HepG2 (cell line): ENCODE measurements at regions not wholly inside any gene's neighbourhood (a gene's known extent, or its start where the extent isn't known, plus 50 kb on each side); places are given as distances from the start of the nearest gene placed in this dataset.

ENCODE experiments used
- ATAC-seq: fragments of 200-7000 bp; cut with Tn5 transposase; 3 replicates; pipeline ENCODE4 v1.9.1; 2020; ENCODE audit warnings: mild to moderate bottlenecking, moderate library complexity
- BruUV-seq: library from RNA; stranded (reverse); fragments of 400-500 nt; replicated peaks from 2 replicates; lab custom pipeline; 2021; lab: Mats Ljungman, UMichigan
- CTCF ChIA-PET: fragments of 300-600 bp; formaldehyde crosslinking; extraction: SDS; loops from one replicate; lab custom pipeline; 2021; ENCODE audit warnings: low total read pairs, inconsistent platforms, low intra/inter-chr PET ratio; lab: Yijun Ruan, JAX
- POLR2A ChIA-PET: fragments of 350-600 bp; sonication (Branson Sonifier 250); formaldehyde crosslinking; loops from one replicate; lab custom pipeline; 2020; ENCODE audit warnings: antibody characterized with exemption, inconsistent platforms; lab: Yijun Ruan, JAX
- DNase-seq: peaks from one replicate; pipeline ENCODE4 v3.0.0-alpha.2; 2015; ENCODE audit warnings: low spot score
- FAIRE-seq: peaks from 3 replicates; lab custom pipeline; 2011; peaks lifted over from hg19 to GRCh38; lab: Jason Lieb, UNC
- H2AFZ ChIP-seq: one replicate; pipeline ENCODE4 v1.6.1; 2011; ENCODE audit warnings: low read length, inconsistent platforms
- H3K27ac ChIP-seq: fragments of 300-600 bp; 3 replicates; pipeline ENCODE4 v1.8.0; 2011; ENCODE audit warnings: mixed run types, mild to moderate bottlenecking, mixed read lengths, low read length, inconsistent platforms; ENCODE audit not compliant: insufficient read depth; ENCODE audit errors: extremely low read length
- H3K27me3 ChIP-seq, 2 experiments: fragments of 200-600 bp in 1 of 2; 2 replicates in 1 of 2; 3 replicates in 1 of 2; pipeline versions ENCODE4 v1.6.0 to v1.8.0; 2011; ENCODE audit warnings: low read length in 2 of 2, mild to moderate bottlenecking in 2 of 2, moderate library complexity in 2 of 2, inconsistent platforms in 1 of 2; ENCODE audit not compliant: insufficient read depth in 2 of 2, control insufficient read depth in 1 of 2
- H3K36me3 ChIP-seq, 2 experiments: fragments of 200-600 bp in 1 of 2; replicated peaks in 1 of 2; 2 replicates in 1 of 2; 3 replicates in 1 of 2; pipeline versions ENCODE4 v1.5.1 to v1.8.0; 2011; ENCODE audit warnings: low read length in 2 of 2, inconsistent platforms in 1 of 2; ENCODE audit not compliant: insufficient read depth in 2 of 2, control insufficient read depth in 1 of 2
- H3K4me1 ChIP-seq: 2 replicates; pipeline ENCODE4 v1.5.1; 2012; ENCODE audit warnings: low read length, inconsistent platforms; ENCODE audit not compliant: insufficient read depth
- H3K4me2 ChIP-seq: 2 replicates; pipeline ENCODE4 v1.6.0; 2011; ENCODE audit warnings: low read depth, low read length, inconsistent platforms
- H3K4me3 ChIP-seq, 3 experiments: fragments of 200-600 bp in 1 of 3; sonication (generic), shearing (Covaris generic) in 1 of 3; replicated peaks in 1 of 3; 2 replicates each; pipeline ENCODE4 v1.5.1; 2011 to 2016; ENCODE audit warnings: low read length in 3 of 3, inconsistent platforms in 2 of 3, low read depth in 2 of 3, mild to moderate bottlenecking in 2 of 3, control low read depth in 1 of 3, mixed read lengths in 1 of 3; ENCODE audit not compliant: insufficient read depth in 1 of 3
- H3K79me2 ChIP-seq: one replicate; pipeline ENCODE4 v1.6.1; 2011; ENCODE audit warnings: low read length, inconsistent platforms; ENCODE audit not compliant: insufficient read depth
- H3K9ac ChIP-seq: 2 replicates; pipeline ENCODE4 v1.6.0; 2011; ENCODE audit warnings: mild to moderate bottlenecking, low read depth, low read length, inconsistent platforms; ENCODE audit not compliant: insufficient read depth
- H3K9me3 ChIP-seq: 2 replicates; pipeline ENCODE4 v1.5.1; 2012; ENCODE audit warnings: mild to moderate bottlenecking, low read length
- H4K20me1 ChIP-seq: 2 replicates; pipeline ENCODE4 v1.6.0; 2011; ENCODE audit warnings: inconsistent platforms, mild to moderate bottlenecking, low read length, moderate library complexity; ENCODE audit not compliant: insufficient read depth
- ARNTL ChIP-seq: sonication (generic); formaldehyde crosslinking; IDR thresholded peaks from 2 replicates; pipeline ENCODE4 v1.4.0; 2020; ENCODE audit warnings: mild to moderate bottlenecking, missing genetic modification reagents
- ETV5 ChIP-seq: IDR thresholded peaks from 2 replicates; pipeline ENCODE4 v1.6.1; 2018; ENCODE audit warnings: missing biosample characterization, missing genetic modification reagents, inconsistent platforms, borderline replicate concordance
- GATA4 ChIP-seq: sonication (generic); IDR thresholded peaks from 2 replicates; pipeline ENCODE4 v1.6.1; 2016; ENCODE audit warnings: antibody characterized with exemption, low read depth, borderline replicate concordance
- JARID2 ChIP-seq: sonication (generic); formaldehyde crosslinking; IDR thresholded peaks from 2 replicates; pipeline ENCODE4 v1.8.1; 2023; ENCODE audit warnings: missing genetic modification reagents, inconsistent platforms; ENCODE audit not compliant: insufficient replicate concordance
- NFATC3 ChIP-seq: sonication (generic); formaldehyde crosslinking; IDR thresholded peaks from 2 replicates; pipeline ENCODE4 v1.5.1; 2020; ENCODE audit warnings: mild to moderate bottlenecking, missing genetic modification reagents
- NR2C2 ChIP-seq: sonication (generic); formaldehyde crosslinking; IDR thresholded peaks from 2 replicates; pipeline ENCODE4 v1.4.0; 2020; ENCODE audit warnings: missing genetic modification reagents, mild to moderate bottlenecking, moderate library complexity, borderline replicate concordance
- SALL1 ChIP-seq: sonication (generic); formaldehyde crosslinking; IDR thresholded peaks from 2 replicates; pipeline ENCODE4 v1.8.0; 2022; ENCODE audit warnings: mild to moderate bottlenecking, missing genetic modification reagents
- ZNF362 ChIP-seq: sonication (generic); formaldehyde crosslinking; IDR thresholded peaks from 2 replicates; pipeline ENCODE4 v1.4.0; 2020; ENCODE audit warnings: missing genetic modification reagents, mild to moderate bottlenecking, borderline replicate concordance
- ZNF766 ChIP-seq: sonication (generic); formaldehyde crosslinking; IDR thresholded peaks from 2 replicates; pipeline ENCODE4 v1.5.0; 2020; ENCODE audit warnings: missing genetic modification reagents, borderline replicate concordance
- WGBS: methylation state at CpG from one replicate; pipeline ENCODE4 v1.1.6; 2017; ENCODE audit warnings: low lambda C conversion rate; 5-methylcytosine and 5-hydroxymethylcytosine counted together
- in situ Hi-C: cut with HindIII; loops from 2 replicates; pipeline ENCODE4 v1.10.0; 2017; ENCODE audit warnings: low pct_unique_long_range_greater_than_20kb; ENCODE audit not compliant: extremely low pct_ligation_motif_present
- intact Hi-C: fragments of 100-400 bp; cut with micrococcal nuclease; formaldehyde crosslinking; loops from one replicate; pipeline ENCODE4 v1.10.0; 2022; ENCODE audit not compliant: unreplicated experiment
- TF ChIP-seq, protein P1 (sequence below): sonication (generic); formaldehyde crosslinking; IDR thresholded peaks from 2 replicates; pipeline ENCODE4 v1.5.0; 2020; ENCODE audit warnings: mild to moderate bottlenecking, missing genetic modification reagents, borderline replicate concordance
- TF ChIP-seq, protein P2 (sequence below): sonication (generic); formaldehyde crosslinking; IDR thresholded peaks from 2 replicates; pipeline ENCODE4 v1.4.0; 2020; ENCODE audit warnings: missing genetic modification reagents

DNA sequence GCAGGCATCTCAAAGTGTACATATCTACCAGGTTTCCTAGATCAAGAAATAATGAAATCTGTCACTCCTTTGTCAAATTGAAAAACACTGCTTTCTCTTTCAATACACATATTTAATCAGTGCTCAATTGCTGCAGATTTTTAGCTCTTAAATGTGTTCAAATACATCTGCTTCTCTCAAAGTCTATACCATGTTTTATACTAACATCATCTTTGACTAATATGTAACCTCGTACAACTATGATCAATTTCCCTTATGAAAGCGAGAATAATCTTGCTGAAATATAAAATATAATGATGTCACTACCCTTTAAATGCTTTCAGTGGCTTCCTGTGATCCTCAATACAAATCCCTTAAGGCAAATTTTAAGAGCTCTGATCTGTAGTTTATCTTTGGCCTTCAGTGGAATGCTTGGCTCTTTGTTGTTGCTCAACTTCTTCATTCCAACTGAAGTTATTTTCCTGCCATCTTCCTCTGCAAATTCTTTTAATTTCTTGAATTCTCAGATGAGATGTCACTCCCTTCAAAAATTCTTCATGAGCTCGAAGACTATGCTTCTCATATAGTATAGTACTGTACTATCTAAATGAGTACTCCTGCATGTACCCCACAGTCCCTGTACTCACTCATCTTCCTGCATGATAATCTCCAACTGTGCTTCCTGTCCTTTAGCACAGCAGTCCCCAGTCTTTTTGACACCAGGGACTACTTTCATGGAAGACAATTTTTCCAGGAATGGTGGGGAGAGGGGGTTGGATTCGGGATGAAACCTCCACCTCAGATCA, 545.1 kb upstream of the GJE1 start:
- CTCF ChIA-PET: no interaction called here
- H3K4me3 ChIP-seq: no peak overlapping the region
- intact Hi-C loops: no loop called here
- TF ChIP-seq JARID2 (CRISPR knock-in tag) (no peak), NFATC3 (CRISPR knock-in tag) (no peak), ZNF362 (no peak), SALL1 (CRISPR knock-in tag) (no peak), GATA4 (no peak), ETV5 (CRISPR knock-in tag) (no peak), ARNTL (no peak), NR2C2 (CRISPR knock-in tag) (no peak), ZNF766 (CRISPR knock-in tag) (no peak)
- TF ChIP-seq, protein P1, sequence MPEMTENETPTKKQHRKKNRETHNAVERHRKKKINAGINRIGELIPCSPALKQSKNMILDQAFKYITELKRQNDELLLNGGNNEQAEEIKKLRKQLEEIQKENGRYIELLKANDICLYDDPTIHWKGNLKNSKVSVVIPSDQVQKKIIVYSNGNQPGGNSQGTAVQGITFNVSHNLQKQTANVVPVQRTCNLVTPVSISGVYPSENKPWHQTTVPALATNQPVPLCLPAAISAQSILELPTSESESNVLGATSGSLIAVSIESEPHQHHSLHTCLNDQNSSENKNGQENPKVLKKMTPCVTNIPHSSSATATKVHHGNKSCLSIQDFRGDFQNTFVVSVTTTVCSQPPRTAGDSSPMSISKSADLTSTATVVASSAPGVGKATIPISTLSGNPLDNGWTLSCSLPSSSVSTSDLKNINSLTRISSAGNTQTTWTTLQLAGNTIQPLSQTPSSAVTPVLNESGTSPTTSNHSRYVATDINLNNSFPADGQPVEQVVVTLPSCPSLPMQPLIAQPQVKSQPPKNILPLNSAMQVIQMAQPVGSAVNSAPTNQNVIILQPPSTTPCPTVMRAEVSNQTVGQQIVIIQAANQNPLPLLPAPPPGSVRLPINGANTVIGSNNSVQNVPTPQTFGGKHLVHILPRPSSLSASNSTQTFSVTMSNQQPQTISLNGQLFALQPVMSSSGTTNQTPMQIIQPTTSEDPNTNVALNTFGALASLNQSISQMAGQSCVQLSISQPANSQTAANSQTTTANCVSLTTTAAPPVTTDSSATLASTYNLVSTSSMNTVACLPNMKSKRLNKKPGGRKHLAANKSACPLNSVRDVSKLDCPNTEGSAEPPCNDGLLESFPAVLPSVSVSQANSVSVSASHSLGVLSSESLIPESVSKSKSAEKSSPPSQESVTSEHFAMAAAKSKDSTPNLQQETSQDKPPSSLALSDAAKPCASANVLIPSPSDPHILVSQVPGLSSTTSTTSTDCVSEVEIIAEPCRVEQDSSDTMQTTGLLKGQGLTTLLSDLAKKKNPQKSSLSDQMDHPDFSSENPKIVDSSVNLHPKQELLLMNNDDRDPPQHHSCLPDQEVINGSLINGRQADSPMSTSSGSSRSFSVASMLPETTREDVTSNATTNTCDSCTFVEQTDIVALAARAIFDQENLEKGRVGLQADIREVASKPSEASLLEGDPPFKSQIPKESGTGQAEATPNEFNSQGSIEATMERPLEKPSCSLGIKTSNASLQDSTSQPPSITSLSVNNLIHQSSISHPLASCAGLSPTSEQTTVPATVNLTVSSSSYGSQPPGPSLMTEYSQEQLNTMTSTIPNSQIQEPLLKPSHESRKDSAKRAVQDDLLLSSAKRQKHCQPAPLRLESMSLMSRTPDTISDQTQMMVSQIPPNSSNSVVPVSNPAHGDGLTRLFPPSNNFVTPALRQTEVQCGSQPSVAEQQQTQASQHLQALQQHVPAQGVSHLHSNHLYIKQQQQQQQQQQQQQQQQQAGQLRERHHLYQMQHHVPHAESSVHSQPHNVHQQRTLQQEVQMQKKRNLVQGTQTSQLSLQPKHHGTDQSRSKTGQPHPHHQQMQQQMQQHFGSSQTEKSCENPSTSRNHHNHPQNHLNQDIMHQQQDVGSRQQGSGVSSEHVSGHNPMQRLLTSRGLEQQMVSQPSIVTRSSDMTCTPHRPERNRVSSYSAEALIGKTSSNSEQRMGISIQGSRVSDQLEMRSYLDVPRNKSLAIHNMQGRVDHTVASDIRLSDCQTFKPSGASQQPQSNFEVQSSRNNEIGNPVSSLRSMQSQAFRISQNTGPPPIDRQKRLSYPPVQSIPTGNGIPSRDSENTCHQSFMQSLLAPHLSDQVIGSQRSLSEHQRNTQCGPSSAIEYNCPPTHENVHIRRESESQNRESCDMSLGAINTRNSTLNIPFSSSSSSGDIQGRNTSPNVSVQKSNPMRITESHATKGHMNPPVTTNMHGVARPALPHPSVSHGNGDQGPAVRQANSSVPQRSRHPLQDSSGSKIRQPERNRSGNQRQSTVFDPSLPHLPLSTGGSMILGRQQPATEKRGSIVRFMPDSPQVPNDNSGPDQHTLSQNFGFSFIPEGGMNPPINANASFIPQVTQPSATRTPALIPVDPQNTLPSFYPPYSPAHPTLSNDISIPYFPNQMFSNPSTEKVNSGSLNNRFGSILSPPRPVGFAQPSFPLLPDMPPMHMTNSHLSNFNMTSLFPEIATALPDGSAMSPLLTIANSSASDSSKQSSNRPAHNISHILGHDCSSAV: no peak
- TF ChIP-seq, protein P2, sequence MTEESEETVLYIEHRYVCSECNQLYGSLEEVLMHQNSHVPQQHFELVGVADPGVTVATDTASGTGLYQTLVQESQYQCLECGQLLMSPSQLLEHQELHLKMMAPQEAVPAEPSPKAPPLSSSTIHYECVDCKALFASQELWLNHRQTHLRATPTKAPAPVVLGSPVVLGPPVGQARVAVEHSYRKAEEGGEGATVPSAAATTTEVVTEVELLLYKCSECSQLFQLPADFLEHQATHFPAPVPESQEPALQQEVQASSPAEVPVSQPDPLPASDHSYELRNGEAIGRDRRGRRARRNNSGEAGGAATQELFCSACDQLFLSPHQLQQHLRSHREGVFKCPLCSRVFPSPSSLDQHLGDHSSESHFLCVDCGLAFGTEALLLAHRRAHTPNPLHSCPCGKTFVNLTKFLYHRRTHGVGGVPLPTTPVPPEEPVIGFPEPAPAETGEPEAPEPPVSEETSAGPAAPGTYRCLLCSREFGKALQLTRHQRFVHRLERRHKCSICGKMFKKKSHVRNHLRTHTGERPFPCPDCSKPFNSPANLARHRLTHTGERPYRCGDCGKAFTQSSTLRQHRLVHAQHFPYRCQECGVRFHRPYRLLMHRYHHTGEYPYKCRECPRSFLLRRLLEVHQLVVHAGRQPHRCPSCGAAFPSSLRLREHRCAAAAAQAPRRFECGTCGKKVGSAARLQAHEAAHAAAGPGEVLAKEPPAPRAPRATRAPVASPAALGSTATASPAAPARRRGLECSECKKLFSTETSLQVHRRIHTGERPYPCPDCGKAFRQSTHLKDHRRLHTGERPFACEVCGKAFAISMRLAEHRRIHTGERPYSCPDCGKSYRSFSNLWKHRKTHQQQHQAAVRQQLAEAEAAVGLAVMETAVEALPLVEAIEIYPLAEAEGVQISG (CRISPR knock-in tag): no peak

More for the DNA sequence above, 545.1 kb upstream of the GJE1 start:
- Histone ChIP-seq H3K9me3 (no peaks in the 10 kb centered on the region), H3K4me2 (no peak overlapping the region), H3K9ac (no peak overlapping the region), H3K79me2 (no peaks in the 10 kb centered on the region), H3K27me3 (no peaks in the 10 kb centered on the region), H4K20me1 (no peaks in the 10 kb centered on the region), H3K4me1 (no peaks in the 10 kb centered on the region), H3K36me3 (no peaks in the 10 kb centered on the region), H3K27ac (no peak overlapping the region), H2AFZ (no peak overlapping the region)
- WGBS: 3% methylated on average over 4 of the region's 4 CpGs
- no peak for ATAC-seq
- no peak for FAIRE-seq
- no TSS peak for BruUV-seq
- DNase-seq: no peak
- POLR2A ChIA-PET: no interaction called here
- in situ Hi-C loops: no loop called here
